ENCODE measurements at regions not wholly inside any gene's neighbourhood (a gene's known extent, or its start where the extent isn't known, plus 50 kb on each side); places are given as distances from the start of the nearest gene placed in this dataset.
"Not testable (repeated sequence)": the region's sequence is repeated elsewhere in the genome, so short reads cannot be mapped to it uniquely, and the experiment has no call there.

GRCh38 chr10:28135258-28135657 lies 136.4 kb upstream of the ODAD2 start:
- DNase-seq: no peak

GRCh38 chr10:28130267-28130666 lies 131.4 kb upstream of the ODAD2 start:
- DNase-seq: no peak

GRCh38 chr10:28127881-28128280 lies 129.0 kb upstream of the ODAD2 start:
- DNase-seq: no peak

- no peak for DNase-seq
Measured at GRCh38 chr10:28125701-28126100, 126.8 kb upstream of the ODAD2 start.

GRCh38 chr10:28120795-28121194 lies 121.9 kb upstream of the ODAD2 start:
- DNase-seq: no peak

GRCh38 chr10:28120043-28120749 lies 121.3 kb upstream of the ODAD2 start:
- DNase-seq: peak; percentile 27

GRCh38 chr10:28118985-28119628 lies 120.2 kb upstream of the ODAD2 start:
- DNase-seq: no peak

- no peak for DNase-seq
Measured at GRCh38 chr10:28113202-28113601, 114.3 kb upstream of the ODAD2 start.

GRCh38 chr10:28111712-28112111 lies 112.8 kb upstream of the ODAD2 start:
- no peak for DNase-seq

GRCh38 chr10:28105561-28105960 lies 106.7 kb upstream of the ODAD2 start:
- DNase-seq: no peak

GRCh38 chr10:28097633-28098032 lies 98.8 kb upstream of the ODAD2 start:
- no peak for DNase-seq

GRCh38 chr10:28095791-28096378 lies 97.0 kb upstream of the ODAD2 start:
- peak; percentile 18 for DNase-seq

GRCh38 chr10:28094121-28094520 lies 95.2 kb upstream of the ODAD2 start:
- no peak for DNase-seq

- DNase-seq: no peak
Measured at GRCh38 chr10:28091913-28092312, 93.0 kb upstream of the ODAD2 start.

- DNase-seq: no peak
Measured at GRCh38 chr10:28090506-28090905, 91.6 kb upstream of the ODAD2 start.

- DNase-seq: no peak
Measured at GRCh38 chr10:28089467-28089866, 90.6 kb upstream of the ODAD2 start.

GRCh38 chr10:28087661-28088351 lies 88.9 kb upstream of the ODAD2 start:
- DNase-seq: no peak

- DNase-seq: not testable (repeated sequence)
Measured at GRCh38 chr10:28085760-28086159, 86.9 kb upstream of the ODAD2 start.

GRCh38 chr10:28082885-28083284 lies 84.0 kb upstream of the ODAD2 start:
- DNase-seq: no peak

- DNase-seq: no peak
Measured at GRCh38 chr10:28082316-28082715, 83.4 kb upstream of the ODAD2 start.

GRCh38 chr10:28077889-28078288 lies 79.0 kb upstream of the ODAD2 start:
- no peak for DNase-seq

GRCh38 chr10:28075424-28075823 lies 76.5 kb upstream of the ODAD2 start:
- no peak for DNase-seq

GRCh38 chr10:28072573-28072972 lies 73.7 kb upstream of the ODAD2 start:
- no peak for DNase-seq
